Germinal center (tissue), 1 donor: ENCODE measurements at regions not wholly inside any gene's neighbourhood (a gene's known extent, or its start where the extent isn't known, plus 50 kb on each side); places are given as distances from the start of the nearest gene placed in this dataset.
A peak's percentile ranks its signal among the peaks of the same experiment; 100 is the strongest.

Source experiments
- DNase-seq: peaks from one replicate; pipeline ENCODE4 v3.0.0; 2012; ENCODE audit warnings: mixed read lengths, low spot score

GRCh38 chr6:156725712-156726111 is 51.5 kb upstream of the ARID1B start:
- DNase-seq, result no peak

- DNase-seq, result no peak
Observed at GRCh38 chr6:156720691-156721685, 56.2 kb upstream of the ARID1B start.

DNA sequence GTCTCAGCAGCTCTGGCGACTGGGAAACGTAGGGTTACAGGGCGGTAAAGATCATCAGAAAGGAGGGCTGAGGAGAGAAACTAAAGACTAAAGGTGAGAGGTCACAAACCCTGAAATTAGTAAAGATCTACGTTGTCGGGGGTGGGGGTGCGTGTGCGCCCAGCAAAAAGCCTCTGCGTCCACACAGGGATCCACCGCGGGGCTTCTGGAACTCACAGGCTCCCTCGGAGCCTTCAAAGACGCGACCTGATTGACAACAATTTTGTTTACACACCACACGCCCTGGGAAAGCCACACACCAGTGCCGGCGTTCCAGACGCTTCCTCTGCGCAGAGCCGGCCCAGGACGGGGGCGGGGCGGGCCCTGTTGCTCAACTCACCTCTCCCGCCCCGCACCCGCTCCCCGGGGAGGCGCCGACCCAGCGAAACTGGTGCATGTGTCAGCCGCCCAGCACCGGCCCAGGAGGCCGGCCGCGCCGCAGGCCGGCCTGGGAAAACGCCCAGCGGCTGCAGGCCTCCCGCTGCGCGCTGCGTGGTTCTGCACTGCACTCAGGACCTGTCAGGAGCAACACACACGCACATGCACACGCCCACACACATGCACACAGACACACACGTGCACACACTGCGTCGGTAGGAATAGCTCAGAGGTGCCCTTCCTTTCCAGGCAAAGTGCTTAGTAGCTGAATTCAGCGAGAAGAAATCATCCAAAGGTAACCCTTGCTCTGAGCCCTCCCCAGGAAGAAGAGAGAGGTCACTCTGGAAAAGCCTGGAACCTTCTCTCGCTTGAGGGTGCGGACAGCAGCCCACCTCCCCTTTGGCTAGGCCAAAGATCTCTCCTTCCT is 57.2 kb upstream of the ARID1B start:
- peak; percentile 53 for DNase-seq

- DNase-seq, result no peak
Observed at GRCh38 chr6:156719395-156719719, 57.8 kb upstream of the ARID1B start.

GRCh38 chr6:156718647-156719394 is 58.4 kb upstream of the ARID1B start:
- DNase-seq, result no peak

DNA sequence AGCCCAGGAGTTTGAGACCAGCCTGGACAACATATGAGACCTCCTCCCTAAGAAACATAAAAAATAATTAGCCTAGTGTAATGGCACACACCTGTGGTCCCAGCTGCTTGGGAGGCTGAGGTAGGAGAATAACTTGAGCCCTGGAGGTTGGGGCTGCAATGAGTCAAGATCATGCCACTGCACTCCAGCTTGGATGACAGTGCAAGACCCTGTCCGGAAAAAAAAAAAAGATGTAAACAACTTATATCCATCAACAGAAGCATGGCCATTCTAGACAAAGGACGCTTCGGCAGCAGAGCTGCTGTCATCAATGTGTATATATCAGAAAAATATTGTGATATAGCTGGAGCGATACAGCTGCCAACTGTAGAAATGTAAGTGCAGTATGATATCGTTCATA is 59.6 kb upstream of the ARID1B start:
- no peak for DNase-seq

- DNase-seq, result no peak
Observed at GRCh38 chr6:156715839-156716238, 61.3 kb upstream of the ARID1B start.

DNA sequence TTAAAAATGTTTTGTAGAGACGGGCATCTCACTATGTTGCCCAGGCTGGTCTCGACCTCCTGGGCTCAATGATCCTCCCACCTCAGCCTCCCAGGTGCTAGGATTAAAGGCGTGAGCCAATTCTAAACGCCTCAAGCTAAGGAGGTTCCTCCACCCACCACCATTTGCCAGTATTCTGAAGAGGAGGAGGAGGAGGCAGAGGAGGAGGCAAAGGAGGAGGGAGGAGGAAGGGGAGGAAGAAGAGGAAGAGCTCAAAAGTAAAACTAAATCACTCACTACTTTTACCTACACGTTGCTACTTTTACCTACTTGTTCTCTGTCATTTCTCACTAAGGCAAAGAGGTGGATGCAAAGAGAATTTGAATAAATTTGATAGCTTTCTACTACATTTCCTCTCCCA is 63.6 kb upstream of the ARID1B start:
- no peak for DNase-seq

GRCh38 chr6:156710479-156710878 is 66.7 kb upstream of the ARID1B start:
- no peak for DNase-seq

DNA sequence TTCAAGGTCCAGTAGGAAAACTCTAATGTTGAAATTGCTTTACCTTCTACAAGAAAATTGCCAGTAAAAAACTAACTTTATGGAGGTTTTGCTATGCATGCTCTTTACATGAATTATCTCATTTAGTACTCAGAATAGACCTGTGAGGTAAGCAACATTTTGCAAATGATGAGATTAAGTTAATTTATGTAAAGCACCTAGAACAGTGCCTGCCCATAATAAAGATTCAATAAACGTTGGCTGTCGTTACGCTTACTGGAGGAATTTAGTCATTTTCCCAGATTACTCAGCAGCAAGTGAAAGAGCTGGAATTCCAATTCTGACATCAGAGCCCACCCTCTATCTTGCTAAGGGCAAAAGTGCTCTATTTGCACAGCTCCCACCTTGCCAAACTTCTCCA is 69.4 kb upstream of the ARID1B start:
- DNase-seq, result no peak

- DNase-seq, result no peak
Observed at GRCh38 chr6:156703719-156704118, 73.5 kb upstream of the ARID1B start.

DNA sequence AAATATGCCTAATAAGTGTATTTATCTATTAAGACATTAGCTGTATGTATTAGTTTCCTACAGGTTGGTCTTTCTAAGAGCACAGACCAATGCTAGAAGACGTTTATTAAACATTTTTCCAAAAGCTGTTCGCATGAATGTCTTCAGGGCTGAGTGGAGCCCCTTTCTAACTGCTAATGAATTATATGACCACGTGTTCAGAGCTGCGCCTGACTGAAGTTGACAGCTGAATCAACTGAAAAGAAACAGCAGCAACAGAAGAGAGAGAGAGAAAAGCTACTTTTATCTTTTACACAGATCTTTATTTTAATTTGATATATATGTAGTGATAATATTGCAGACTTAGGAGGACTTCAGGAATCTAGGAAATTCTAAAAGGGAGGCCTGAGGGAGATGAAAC is 75.2 kb upstream of the ARID1B start:
- no peak for DNase-seq

DNA sequence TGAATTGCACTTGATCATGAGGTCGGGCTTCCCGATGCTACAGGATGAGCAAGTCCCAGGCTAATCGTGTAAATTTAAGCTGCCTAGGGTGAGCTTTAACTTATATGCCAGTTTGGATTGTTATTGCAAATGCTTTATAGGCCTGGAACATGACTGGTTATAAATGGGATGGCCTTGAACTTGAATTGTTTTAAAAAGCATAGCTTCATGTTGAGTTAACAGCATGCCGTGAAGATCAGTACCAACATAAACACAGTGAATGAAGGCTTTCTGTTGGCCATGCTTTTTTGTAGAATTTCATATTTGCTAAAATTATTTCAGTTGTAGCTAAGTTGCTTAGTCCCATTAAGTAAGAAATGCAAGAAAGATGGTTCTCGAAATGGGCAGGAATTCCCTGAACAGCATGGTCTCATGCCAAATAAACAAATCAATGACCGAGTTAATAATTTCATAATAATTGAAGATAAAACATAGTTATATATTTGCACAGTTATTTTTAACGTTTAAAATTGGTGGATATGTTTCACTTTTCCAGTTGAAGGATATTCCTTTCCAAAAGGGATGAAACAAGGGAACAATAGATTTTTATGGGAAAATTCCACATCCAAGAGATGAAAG is 76.6 kb upstream of the ARID1B start:
- no peak for DNase-seq

GRCh38 chr6:156699935-156700334 is 77.2 kb upstream of the ARID1B start:
- no peak for DNase-seq

DNA sequence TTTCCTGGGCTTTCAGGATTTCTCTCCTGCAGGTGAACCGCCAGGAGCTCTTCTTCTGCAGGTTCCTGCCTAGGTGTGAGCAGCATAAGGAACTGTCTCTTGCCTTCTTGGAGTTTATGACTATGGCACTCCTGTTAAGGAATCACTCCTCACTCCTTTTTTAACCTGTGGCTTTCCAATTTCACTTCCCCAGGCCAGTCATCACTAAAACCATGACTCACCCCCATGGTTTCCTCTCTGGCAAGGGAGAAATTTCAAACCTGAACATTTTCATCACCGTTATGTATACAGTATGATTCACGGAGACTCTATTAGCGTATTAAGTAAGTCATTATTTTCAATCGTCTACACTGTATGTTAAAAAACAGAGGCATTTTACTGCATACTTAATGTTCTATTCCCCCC is 78.2 kb upstream of the ARID1B start:
- no peak for DNase-seq

GRCh38 chr6:156698239-156699016 is 78.8 kb upstream of the ARID1B start:
- peak; percentile 54 for DNase-seq

GRCh38 chr6:156697225-156697830 is 79.8 kb upstream of the ARID1B start:
- peak; percentile 52 for DNase-seq

DNA sequence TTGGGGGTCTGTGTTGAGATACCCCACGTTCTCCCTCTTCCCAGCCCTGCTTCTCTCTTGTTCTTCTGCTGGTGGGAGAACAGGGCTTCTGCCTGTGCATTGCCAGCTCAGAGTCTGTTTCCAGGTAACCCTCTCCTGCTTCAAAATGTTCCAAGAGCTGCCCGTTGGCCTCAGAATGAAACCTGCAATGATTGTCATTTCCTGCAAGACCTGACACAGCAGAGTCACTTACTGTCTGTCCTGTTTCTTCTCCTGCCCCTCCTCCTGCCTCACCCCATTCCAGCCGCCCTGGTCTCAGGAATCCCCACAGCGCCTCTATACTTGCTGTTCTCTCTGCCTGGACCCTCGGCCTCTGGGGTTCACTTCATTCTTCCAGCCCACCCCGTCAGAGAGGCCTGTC is 81.4 kb upstream of the ARID1B start:
- DNase-seq, result no peak

DNA sequence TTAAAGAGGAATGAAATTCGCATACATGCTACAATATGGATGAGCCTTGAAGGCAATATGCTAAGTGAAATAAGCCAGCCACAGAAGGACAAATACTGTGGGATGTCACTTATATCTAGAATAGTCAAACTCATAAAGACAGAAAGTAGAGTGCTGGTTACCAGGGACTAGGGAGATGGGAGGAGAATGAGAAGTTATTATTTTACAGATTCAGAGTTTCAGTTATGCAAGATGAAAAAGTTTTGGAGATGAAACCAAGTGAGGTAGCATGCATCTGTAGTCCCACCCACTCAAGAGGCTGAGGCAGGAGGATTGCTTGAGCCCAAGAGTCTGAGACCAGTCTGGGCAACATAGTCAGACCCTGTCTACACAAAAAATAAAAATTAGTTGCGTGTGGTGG is 82.5 kb upstream of the ARID1B start:
- no peak for DNase-seq

GRCh38 chr6:156691018-156691417 is 86.2 kb upstream of the ARID1B start:
- DNase-seq, result peak; percentile 31

- DNase-seq, result no peak
Observed at GRCh38 chr6:156689656-156690055, 87.5 kb upstream of the ARID1B start.
